ENCODE measurements at regions not wholly inside any gene's neighbourhood (a gene's known extent, or its start where the extent isn't known, plus 50 kb on each side); places are given as distances from the start of the nearest gene placed in this dataset.
"Not testable (repeated sequence)": the region's sequence is repeated elsewhere in the genome, so short reads cannot be mapped to it uniquely, and the experiment has no call there.

DNA sequence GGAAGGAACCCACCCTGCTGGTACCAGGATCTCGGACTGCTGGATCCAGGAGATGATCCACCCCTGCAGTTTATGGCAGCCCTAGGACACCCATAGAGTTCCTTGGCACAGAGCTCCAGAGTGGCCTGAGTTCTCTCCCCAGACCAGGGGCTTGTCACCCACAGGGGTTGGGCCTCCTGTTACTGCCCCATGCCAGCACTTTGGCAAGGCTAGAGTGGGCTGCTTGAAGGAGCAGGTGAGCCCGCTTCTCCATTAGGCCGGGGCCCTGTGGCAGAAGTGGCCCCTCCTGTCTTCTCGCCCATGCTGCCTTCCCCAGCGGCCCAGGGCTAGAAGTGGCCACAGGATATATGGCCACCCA is 1073.9 kb downstream of the RPIA start:
- TF ChIP-seq, protein P1, sequence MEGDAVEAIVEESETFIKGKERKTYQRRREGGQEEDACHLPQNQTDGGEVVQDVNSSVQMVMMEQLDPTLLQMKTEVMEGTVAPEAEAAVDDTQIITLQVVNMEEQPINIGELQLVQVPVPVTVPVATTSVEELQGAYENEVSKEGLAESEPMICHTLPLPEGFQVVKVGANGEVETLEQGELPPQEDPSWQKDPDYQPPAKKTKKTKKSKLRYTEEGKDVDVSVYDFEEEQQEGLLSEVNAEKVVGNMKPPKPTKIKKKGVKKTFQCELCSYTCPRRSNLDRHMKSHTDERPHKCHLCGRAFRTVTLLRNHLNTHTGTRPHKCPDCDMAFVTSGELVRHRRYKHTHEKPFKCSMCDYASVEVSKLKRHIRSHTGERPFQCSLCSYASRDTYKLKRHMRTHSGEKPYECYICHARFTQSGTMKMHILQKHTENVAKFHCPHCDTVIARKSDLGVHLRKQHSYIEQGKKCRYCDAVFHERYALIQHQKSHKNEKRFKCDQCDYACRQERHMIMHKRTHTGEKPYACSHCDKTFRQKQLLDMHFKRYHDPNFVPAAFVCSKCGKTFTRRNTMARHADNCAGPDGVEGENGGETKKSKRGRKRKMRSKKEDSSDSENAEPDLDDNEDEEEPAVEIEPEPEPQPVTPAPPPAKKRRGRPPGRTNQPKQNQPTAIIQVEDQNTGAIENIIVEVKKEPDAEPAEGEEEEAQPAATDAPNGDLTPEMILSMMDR (optimal IDR thresholded peaks at IDR 0.05 in 1 of 3, IDR thresholded peaks at IDR 0.05 in 1 of 3, conservative IDR thresholded peaks at IDR 0.05 in 1 of 3; ENCODE audit: extremely low read depth in 1 of 3, insufficient read depth in 2 of 3, low read length in 3 of 3) = not testable (repeated sequence)
- TF ChIP-seq EZH2 (IDR thresholded peaks at IDR 0.05; ENCODE audit: low read length) = not testable (repeated sequence)

All from keratinocyte (primary cell).